ENCODE measurements at regions not wholly inside any gene's neighbourhood (a gene's known extent, or its start where the extent isn't known, plus 50 kb on each side); places are given as distances from the start of the nearest gene placed in this dataset.

DNA sequence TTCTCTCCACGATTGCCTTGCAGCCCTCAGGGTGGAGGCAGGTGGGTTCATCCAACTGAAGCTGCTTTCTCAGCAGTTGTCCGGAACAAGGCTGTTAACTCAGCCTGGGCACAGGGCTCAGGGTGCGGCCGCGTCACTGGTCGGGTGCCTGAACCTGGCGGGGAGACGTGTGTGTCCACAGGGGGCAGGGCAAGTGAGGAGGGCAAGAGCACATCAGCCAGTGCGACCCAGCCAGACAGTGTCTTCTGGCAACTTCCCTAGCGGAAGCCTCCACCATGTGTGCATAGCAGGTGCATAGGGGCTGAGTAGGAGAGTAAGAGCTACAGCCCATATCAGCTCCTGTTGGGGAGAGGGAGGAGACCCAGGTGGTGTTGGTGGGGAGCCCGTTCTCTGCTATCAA lies 150.4 kb upstream of the THRB start:
- H3K9me2 ChIP-seq (ENCODE audit: insufficient read depth): no peaks in the 10 kb centered on the region; the same call in 1 of the 2 replicates
- TF ChIP-seq POLR2AphosphoS5 (IDR thresholded peaks at IDR 0.05; ENCODE audit: low read depth): no peak
- TF ChIP-seq EZH2 (IDR thresholded peaks at IDR 0.05; ENCODE audit: low read depth, unreplicated experiment): no peak
- no peak for TF ChIP-seq CTCF (conservative IDR thresholded peaks at IDR 0.05; ENCODE audit: low read depth in 2 of 2)
- TF ChIP-seq STAT1 (IDR thresholded peaks at IDR 0.05; ENCODE audit: unreplicated experiment): no peak
- no peak for TF ChIP-seq JUNB (IDR thresholded peaks at IDR 0.05; ENCODE audit: unreplicated experiment)
- no peak for TF ChIP-seq CREB1 (CRISPR knock-in tag; IDR thresholded peaks at IDR 0.05; ENCODE audit: low read depth)
- TF ChIP-seq, protein P1, sequence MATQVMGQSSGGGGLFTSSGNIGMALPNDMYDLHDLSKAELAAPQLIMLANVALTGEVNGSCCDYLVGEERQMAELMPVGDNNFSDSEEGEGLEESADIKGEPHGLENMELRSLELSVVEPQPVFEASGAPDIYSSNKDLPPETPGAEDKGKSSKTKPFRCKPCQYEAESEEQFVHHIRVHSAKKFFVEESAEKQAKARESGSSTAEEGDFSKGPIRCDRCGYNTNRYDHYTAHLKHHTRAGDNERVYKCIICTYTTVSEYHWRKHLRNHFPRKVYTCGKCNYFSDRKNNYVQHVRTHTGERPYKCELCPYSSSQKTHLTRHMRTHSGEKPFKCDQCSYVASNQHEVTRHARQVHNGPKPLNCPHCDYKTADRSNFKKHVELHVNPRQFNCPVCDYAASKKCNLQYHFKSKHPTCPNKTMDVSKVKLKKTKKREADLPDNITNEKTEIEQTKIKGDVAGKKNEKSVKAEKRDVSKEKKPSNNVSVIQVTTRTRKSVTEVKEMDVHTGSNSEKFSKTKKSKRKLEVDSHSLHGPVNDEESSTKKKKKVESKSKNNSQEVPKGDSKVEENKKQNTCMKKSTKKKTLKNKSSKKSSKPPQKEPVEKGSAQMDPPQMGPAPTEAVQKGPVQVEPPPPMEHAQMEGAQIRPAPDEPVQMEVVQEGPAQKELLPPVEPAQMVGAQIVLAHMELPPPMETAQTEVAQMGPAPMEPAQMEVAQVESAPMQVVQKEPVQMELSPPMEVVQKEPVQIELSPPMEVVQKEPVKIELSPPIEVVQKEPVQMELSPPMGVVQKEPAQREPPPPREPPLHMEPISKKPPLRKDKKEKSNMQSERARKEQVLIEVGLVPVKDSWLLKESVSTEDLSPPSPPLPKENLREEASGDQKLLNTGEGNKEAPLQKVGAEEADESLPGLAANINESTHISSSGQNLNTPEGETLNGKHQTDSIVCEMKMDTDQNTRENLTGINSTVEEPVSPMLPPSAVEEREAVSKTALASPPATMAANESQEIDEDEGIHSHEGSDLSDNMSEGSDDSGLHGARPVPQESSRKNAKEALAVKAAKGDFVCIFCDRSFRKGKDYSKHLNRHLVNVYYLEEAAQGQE (IDR thresholded peaks at IDR 0.05; ENCODE audit: unreplicated experiment): no peak
- no peak overlapping the region for H3K4me2 ChIP-seq
- DNase-seq (ENCODE audit: low spot score): no peak
- Mint-ChIP-seq H3K4me3 (no peak overlapping the region), H3K27ac (no peak overlapping the region), H3K4me1 (peaks cover 14% of the 10 kb centered on the region), H3K9me3 (no peaks in the 10 kb centered on the region), H3K36me3 (ENCODE audit: low read depth) (no peaks in the 10 kb centered on the region), H3K27me3 (ENCODE audit: insufficient read depth, low read depth, poor library complexity) (no peaks in the 10 kb centered on the region)
- no peaks in the 10 kb centered on the region for H3K27me3 ChIP-seq (ENCODE audit: insufficient read depth)
- H3K36me3 ChIP-seq (ENCODE audit: insufficient read depth): no peaks in the 10 kb centered on the region
- H3K27ac ChIP-seq (ENCODE audit: low read depth): no peak overlapping the region
- no peaks in the 10 kb centered on the region for H4K20me1 ChIP-seq (replicated peaks; ENCODE audit: insufficient read depth)
- H3F3A ChIP-seq (replicated peaks; ENCODE audit: low read depth): no peaks in the 10 kb centered on the region
- H3K4me1 ChIP-seq (ENCODE audit: insufficient read depth): no peaks in the 10 kb centered on the region
- H2AFZ ChIP-seq: no peak overlapping the region
- no peaks in the 10 kb centered on the region for H3K79me2 ChIP-seq (replicated peaks; ENCODE audit: insufficient read depth)
- no peak; the same call in 2 of the 3 replicates for ATAC-seq
- no peak overlapping the region for H3K4me3 ChIP-seq

GRCh38 chr3:24646790-24647189 lies 152.1 kb upstream of the THRB start:
- no peaks in the 10 kb centered on the region for H3K36me3 Mint-ChIP-seq (ENCODE audit: low read depth)
- Histone ChIP-seq H3K4me2 (no peak overlapping the region), H2AFZ (no peak overlapping the region), H3K4me1 (ENCODE audit: insufficient read depth) (no peaks in the 10 kb centered on the region), H3K27ac (ENCODE audit: low read depth) (no peak overlapping the region), H3K27me3 (ENCODE audit: insufficient read depth) (no peaks in the 10 kb centered on the region), H3K4me3 (no peak overlapping the region), H4K20me1 (replicated peaks; ENCODE audit: insufficient read depth) (no peaks in the 10 kb centered on the region), H3F3A (replicated peaks; ENCODE audit: low read depth) (no peaks in the 10 kb centered on the region), H3K36me3 (ENCODE audit: insufficient read depth) (no peaks in the 10 kb centered on the region), H3K9me2 (ENCODE audit: insufficient read depth) (no peaks in the 10 kb centered on the region; the same call in 1 of the 2 replicates), H3K79me2 (replicated peaks; ENCODE audit: insufficient read depth) (no peaks in the 10 kb centered on the region)
- TF ChIP-seq NANOG (IDR thresholded peaks at IDR 0.05; ENCODE audit: borderline replicate concordance) (no peak), ETS1 (IDR thresholded peaks at IDR 0.05) (no peak), ZNF114 (CRISPR knock-in tag; IDR thresholded peaks at IDR 0.05) (no peak), EZH2 (IDR thresholded peaks at IDR 0.05; ENCODE audit: low read depth, unreplicated experiment) (no peak), CTCF (conservative IDR thresholded peaks at IDR 0.05; ENCODE audit: low read depth in 2 of 2) (no peak), STAT1 (IDR thresholded peaks at IDR 0.05; ENCODE audit: unreplicated experiment) (no peak)
- TF ChIP-seq, protein P1 (IDR thresholded peaks at IDR 0.05; ENCODE audit: unreplicated experiment): no peak
- ATAC-seq: no peak
- DNase-seq (ENCODE audit: low spot score): no peak
- H3K4me3 Mint-ChIP-seq: no peak overlapping the region
- H3K4me1 Mint-ChIP-seq: peaks cover 5% of the 10 kb centered on the region; the same call in 2 of the 3 replicates
- H3K27me3 Mint-ChIP-seq (ENCODE audit: insufficient read depth, low read depth, poor library complexity): no peaks in the 10 kb centered on the region
- H3K9me3 Mint-ChIP-seq: no peaks in the 10 kb centered on the region
- H3K27ac Mint-ChIP-seq: no peak overlapping the region
